ENCODE measurements at regions not wholly inside any gene's neighbourhood (a gene's known extent, or its start where the extent isn't known, plus 50 kb on each side); places are given as distances from the start of the nearest gene placed in this dataset.
"Not testable (repeated sequence)": the region's sequence is repeated elsewhere in the genome, so short reads cannot be mapped to it uniquely, and the experiment has no call there.

DNA sequence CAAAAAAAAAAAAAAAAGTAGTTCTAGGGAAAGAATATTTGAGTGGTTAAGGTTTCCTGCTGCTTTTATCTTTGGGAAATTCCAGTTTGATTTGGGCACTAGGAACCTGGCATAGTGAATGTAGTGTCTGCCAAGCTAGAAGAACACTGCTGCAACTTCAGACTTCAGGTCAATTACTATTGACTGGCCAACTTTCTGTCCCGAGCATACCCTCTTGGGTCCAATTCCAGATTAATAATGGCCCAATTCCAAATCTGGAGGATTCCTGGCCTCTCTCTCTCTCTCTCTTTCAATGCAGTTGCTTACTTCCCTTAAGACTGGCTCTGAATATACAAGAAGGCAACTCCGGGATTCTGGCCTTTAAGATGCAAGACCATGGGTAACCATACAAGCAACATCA lies 74.9 kb downstream of the ANKEF1 start:
- no peak for DNase-seq

DNA sequence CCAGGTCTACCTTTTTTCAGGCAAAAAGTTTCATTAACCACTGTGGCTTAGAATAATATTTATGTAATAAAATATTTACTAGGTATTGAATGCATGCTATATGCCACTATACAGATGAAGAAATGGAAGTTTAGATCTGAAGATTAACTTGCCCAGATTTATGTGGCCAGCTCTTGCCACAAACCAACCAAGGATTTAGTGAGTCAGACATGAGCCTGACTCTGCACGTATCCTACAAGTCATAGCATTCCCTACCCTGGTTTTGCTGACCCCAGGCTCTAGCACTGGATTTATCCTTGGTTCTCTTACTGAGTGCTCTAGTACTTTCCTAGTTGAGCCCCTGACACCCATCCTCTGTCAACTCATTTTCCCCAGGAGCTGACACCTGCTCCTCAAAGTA lies 75.4 kb downstream of the ANKEF1 start:
- DNase-seq: no peak

DNA sequence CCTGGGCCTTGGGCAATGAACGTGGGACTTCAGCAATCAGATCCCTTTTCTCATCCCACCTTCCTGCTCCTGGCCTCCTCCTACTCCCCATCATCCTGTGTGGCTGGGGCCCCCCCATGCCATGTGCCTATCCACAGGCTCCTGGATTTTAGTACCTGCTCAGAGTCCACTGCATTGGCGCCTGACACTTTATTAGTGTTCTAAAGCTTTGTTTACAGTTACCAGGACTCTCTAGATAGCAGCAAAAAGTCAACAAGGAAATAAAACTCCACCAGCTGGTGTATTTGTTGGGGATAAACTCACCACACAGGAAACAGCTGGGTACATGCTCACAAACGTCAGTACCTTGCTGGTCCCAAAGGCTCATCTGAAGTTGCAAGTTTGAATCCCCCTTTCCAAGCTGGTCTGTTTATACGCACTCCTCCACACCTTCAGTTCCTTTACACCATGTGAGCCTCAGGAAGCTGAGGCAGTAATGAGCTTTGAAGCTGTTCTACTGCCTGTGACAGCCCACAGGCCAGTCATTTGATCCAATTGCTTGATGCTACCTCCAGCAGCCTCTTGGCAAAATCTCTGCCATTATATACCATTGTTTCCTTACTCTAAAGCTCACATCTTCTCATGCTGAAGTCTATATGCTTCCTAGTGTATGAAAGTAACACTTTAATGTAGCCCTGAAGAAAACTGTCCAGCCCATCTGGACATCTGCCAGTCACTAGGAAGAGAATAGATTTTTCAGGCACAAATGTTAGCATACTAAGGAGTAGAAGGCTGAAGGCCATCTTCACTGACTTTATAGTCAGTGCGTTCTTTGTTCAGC lies 76.6 kb downstream of the ANKEF1 start:
- peak in 1 of 5 experiments; percentile 25 for DNase-seq

DNA sequence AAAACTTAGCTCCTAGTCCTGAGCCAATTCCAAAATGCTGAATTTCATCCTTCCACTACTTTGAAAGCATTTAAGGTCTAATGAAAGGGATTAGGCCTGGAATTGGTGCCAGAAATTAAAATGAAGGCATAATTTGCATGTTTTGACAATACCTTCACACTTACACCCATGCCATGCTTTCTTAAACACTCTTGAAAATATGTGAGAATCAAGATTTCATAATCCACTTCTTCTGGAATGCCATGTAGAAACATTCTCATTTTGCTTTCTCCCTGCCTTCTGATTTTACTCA lies 77.1 kb downstream of the ANKEF1 start:
- DNase-seq: no peak

DNA sequence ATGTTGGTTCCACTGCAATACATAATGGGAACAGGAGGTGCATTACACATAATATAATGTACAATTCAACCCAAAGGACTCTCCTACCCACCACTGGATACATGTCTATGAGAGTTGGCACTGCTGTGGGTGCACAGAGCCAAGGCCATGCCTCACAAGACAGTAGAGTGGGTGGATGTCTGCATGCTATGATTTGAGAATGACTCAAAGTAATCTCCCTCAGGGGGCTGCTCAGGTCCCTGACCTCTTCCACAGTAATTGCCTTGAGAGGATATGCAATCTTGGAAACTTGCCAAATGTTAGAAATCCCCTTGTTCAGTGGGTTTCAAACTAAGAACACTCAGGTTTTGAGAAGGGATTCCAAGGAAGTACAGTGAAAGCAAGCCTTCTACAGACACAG lies 79.0 kb downstream of the ANKEF1 start:
- no peak for DNase-seq

DNA sequence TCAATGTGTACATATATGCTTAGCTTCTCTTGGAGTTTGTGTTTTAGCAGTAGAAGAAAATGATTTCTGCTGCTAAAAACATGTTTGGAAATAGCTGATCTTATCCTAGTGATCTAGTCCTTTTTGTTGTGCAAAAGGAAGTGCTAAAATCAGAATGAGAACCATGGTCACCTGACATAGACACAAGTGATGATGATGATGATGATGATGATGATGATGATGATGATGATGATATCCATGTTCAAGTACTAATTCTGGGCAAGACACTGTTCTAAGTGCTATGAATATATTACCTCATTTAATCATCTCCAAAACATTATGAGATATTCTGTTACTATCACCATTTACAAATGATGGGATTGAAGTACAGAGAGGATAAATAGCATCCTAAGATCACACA lies 79.8 kb downstream of the ANKEF1 start:
- no peak for DNase-seq

DNA sequence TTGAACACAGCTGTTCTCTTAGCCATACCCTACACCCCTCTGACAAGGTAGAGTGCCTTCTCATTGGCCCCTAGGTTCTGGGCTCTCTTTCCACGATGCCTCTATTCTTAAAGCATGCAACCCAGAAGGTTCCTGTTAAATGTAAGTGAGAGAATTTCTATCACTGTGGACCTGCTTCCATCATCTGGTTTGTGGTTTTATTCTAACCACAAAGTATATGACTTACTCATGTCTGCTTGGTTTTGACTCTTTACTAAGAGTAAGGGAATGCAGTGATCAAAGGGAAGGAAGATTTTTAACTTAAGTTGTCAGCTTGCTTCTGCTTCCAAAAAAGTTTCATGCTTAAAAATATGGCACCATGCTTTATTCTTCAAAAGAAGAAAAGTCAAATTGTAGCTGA lies 80.2 kb downstream of the ANKEF1 start:
- peak in 1 of 5 experiments; percentile 35 for DNase-seq

DNA sequence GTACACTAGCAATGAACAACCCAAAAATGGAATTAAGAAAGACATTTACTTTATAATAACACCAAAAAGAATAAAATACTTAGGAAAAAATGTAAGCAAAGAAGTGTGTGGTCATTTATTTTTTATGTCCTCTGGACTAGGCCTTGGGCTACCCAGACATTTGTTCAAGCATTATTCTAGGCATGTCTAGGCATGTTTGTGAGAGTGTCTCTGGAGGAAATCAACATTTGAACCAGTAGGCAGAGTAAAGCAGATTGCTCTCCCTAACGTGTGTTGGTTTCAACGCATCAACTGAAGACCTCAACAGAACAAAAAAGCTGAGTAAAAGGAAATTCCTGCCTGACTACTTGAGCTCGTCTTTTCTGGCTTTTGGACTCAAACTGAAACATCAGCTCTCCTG lies 84.5 kb downstream of the ANKEF1 start:
- no peak for DNase-seq

DNA sequence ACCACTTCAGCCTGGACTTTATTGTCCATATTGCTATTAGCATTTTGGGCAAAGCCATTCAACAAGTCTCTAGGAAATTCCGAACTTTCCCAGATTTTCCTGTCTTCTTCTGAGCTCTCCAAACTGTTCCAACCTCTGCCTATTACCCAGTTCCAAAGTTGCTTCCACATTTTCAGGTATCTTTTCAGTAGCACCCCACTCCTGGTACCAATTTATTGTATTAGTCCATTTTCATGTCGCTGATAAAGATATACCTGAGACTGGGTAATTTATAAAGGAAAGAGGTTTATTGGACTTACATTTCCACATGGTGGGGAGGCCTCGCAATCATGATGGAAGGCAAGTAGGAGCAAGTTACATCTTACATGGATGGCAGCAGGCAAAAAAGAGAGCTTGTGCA lies 90.1 kb downstream of the ANKEF1 start:
- DNase-seq: not testable (repeated sequence)

DNA sequence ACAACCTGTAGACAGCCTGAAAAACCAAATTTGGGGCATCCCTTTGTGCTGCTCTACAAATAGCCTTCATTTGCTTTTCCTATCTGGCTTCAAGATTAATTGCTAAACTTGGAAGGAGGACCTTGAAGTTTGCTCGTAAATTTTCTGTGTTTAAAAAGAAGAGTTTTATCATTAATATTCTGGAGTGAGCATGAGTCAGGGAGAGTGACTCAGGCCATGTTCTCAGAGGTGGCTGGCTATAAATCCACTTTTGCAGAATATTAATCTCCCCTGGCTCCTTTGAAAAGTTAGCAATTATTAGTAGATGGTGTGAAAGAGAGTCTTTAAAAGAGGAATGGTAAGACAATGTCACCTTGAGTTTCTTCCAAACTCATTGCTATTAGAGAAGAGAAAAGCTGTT lies 91.0 kb downstream of the ANKEF1 start:
- DNase-seq: no peak

DNA sequence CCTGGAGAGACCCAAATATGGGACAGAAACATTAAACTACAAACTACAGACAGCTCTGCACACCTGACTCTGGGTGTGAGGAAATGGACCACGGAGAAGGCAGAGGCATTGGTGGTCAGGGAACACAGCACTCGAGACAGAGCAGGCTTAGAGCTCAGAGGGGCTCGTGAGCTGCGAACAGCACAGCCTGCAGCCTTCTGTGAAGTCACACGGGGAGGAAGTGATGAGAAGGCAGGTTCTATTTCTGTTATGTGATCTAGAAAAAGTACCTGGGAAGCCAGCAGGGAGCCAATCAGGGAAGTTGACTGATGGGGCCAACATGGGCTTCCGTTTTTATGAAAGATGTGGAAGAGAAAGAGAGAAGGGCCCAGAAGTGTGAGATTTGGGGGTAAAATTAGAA lies 88.9 kb upstream of the SNAP25 start:
- no peak for DNase-seq

DNA sequence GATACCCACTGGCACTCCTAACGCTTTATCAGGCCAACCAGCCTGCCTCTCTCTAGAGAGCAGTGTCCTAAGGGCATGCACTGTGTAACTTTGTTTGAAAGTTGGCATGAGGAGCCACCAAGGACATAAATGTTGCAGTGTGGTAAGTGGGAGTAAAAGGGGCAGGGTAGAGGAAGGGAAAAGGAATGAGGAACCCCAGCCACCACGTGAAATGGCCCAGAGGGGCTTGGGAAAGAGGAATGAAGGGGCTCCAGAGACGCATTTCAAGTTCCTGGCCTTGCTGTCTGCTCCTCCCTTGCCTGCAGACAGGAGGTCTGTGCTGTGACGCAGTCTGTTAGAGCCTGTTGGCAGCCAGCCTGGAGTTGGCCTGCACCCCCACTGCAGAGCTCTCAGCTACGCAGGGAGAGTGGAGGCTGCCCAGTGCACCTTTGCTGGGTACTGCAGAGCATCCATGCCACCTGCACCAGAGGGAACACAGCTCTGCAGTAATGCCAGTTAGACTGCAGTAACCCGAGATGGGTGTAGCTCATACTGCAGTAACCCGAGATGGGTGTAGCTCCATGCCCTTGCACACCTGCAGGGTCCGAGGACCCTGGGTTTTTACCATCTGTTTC lies 86.8 kb upstream of the SNAP25 start:
- no peak for DNase-seq

DNA sequence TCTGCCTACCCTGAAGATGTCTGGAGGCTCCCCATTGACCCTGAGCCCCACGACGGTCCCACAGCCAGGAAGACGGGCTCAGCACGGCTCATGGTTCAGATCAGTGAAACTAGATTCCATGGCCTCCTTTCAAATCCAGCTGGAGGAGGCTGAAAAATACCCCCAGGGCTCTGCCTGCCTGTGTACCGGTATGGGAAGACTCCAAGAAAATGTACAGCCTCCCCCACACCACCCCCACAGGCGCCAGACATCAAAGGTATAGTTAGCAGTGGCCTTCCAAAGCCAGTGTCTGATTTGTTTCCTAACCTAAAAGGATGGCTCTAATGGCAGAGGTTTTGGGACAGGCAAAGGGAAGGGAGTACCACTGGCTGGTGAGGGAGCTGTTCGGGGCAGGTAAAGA lies 86.2 kb upstream of the SNAP25 start:
- no peak for DNase-seq

DNA sequence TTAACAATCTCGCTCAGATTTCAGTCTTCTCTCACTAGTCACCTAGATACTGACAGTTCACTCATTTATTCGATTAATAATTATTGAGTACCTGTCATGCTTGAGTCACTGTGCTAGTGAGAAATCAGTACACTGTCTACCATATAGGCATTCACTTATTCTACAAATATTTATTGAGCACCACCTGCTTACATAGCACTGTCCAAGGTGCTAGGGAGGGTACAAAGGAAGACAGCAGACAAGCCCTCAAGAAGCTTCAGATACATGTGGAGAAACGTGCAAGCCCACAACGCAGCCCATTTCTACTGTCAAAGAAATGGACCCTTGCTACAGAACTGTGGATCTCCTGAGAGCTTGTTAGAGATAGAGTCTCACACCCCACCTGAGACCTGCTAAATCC lies 85.1 kb upstream of the SNAP25 start:
- DNase-seq: no peak

DNA sequence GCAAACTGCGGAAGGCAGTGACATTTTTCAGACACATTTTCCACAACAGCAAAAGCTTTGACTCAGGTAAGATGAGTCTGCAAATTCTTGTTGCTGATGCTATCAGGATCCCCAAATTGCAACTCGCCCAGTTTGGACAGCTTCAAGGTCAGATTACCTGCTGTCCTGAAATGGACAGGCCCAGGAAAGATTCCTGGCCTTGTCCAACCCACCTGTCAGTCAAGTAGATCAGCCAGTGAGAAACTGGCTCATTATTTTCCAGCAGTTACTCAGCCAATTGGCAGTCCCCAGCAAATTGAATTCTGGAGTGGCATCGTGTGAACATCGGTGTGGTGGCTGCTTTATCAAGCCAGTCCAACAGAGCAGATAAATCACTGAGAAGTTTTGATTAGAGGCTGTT lies 84.5 kb upstream of the SNAP25 start:
- no peak for DNase-seq

DNA sequence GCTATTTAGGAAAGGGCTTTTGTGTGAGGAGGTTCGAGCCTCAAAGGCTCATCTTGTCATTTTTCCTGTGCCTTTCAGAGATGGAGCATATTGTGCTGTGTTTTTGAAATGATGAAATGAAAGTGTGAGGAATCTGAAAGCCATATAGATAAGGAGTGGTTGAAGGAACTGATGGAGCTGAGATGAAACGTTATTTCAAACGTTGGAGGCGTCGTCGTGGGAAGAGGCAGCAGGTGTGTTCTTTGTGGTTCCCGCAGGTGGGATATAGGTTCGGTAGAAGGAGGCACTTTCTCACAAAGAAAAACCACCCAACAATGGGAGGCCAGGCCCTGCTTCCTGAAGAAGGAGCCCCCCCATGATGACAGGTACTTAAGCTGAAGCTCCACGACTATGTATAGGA lies 83.2 kb upstream of the SNAP25 start:
- DNase-seq: no peak

DNA sequence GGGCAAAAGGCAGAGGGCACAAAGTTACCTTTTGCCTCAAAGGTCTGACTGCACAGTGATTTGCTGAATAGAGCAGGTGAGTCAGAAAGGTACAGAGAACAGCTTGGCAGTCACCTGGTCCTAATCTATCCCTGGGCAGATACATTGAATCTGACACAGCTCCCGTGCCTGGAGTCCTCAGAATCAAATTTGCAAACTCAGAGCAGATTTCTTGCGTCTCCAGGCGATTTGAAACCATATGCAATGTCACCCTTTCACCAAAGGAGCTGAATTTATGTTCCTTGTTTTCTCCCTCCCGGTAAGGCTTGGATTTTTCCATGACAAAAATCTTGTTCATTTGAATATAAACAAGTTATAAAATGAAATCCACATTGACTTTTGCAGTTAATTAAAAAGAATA lies 81.6 kb upstream of the SNAP25 start:
- no peak for DNase-seq

DNA sequence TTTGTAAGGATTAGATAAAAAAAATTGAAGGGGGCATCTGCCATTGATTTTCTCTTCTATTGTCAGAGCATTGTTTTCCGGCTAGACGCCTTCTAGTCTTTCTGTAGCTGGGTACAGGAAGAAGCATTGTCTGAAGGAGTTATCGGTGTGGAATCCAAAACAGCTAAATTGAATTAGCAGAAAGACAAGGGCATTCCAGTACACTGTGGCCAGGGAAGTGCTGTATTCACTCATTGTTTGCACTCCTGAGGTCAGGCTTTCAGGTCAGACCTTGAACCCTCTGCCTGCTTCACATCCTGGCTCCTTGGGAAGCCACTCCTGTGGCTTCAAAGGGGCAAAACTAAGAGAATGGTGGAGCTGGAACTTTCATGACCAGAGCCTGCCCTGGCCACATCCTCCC lies 81.1 kb upstream of the SNAP25 start:
- DNase-seq: no peak

DNA sequence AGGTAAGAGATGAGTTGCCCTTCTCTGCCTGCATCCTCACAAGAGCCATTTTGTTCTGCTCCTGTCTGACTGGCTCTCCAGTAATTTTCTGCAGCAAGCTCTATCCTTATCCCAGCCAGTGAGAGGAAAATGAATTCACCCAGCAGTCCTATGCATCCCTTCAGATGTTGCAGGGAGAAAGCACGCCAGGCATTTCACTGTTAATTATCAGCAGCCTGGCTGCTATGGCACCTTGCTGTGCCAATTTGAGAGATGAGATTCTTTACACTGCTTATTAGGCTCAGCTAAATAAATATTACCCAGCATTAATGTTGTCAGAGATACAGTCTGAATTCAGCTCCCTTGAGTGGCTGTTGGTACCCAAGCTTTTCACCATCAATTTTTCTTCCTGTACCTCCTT lies 61.1 kb upstream of the SNAP25 start:
- no peak for DNase-seq

DNA sequence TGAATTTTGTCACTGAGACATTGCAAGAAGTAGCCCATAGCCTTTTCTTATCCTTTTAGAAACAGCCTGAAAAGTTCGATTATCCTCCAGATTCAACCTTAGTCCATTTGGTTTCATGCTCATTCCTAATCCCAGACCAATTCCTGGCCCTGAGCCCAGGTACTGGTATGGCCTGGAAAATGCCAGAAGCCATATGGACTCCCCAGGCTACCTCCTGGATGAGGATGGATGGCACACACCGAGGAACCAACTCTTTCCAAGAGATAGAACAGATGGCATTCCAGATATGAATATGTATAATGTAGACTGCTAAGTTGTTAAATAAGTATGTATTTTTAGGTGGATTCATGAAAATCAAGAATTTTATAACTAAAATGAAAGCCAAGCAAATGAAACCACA lies 51.6 kb upstream of the SNAP25 start:
- DNase-seq: no peak

DNA sequence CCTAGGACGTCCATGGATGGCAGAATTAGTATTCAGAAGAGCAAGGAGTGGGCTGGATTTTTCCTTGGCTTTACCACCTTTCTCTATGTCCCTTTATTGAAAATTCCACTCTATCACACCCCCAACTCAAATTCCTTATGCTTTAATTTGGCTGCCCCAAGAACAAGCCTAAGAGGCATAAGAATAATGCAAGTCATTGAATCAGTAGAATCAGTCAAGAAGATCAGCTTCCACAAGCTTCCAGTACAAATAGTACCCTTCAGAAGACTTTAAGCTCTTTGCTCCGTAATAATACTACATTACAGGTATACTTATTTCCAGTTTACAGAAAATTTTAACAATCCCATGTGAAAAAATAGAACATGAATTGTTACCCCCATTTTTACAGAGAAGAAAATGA lies 51.0 kb upstream of the SNAP25 start:
- no peak for DNase-seq
